RPMI8226 (cell line): ENCODE measurements at regions not wholly inside any gene's neighbourhood (a gene's known extent, or its start where the extent isn't known, plus 50 kb on each side); places are given as distances from the start of the nearest gene placed in this dataset.
A peak's percentile ranks its signal among the peaks of the same experiment; 100 is the strongest.

Source experiments
- DNase-seq: peaks from one replicate; pipeline ENCODE4 v3.0.0-alpha.2; 2015

- no peak for DNase-seq
Observed at GRCh38 chr5:154587123-154588026, 109.3 kb upstream of the HAND1 start.

- no peak for DNase-seq
Observed at GRCh38 chr5:154583671-154584177, 105.7 kb upstream of the HAND1 start.

- DNase-seq, result no peak
Observed at GRCh38 chr5:154580422-154580821, 102.4 kb upstream of the HAND1 start.

GRCh38 chr5:154577416-154577815 lies 99.4 kb upstream of the HAND1 start:
- DNase-seq, result no peak

GRCh38 chr5:154576429-154576806 lies 98.4 kb upstream of the HAND1 start:
- no peak for DNase-seq

GRCh38 chr5:154575546-154576428 lies 97.8 kb upstream of the HAND1 start:
- DNase-seq, result peak; percentile 85

GRCh38 chr5:154573011-154573410 lies 95.0 kb upstream of the HAND1 start:
- no peak for DNase-seq

GRCh38 chr5:154571325-154572035 lies 93.5 kb upstream of the HAND1 start:
- DNase-seq, result no peak

GRCh38 chr5:154570572-154571324 lies 92.7 kb upstream of the HAND1 start:
- DNase-seq, result no peak

DNA sequence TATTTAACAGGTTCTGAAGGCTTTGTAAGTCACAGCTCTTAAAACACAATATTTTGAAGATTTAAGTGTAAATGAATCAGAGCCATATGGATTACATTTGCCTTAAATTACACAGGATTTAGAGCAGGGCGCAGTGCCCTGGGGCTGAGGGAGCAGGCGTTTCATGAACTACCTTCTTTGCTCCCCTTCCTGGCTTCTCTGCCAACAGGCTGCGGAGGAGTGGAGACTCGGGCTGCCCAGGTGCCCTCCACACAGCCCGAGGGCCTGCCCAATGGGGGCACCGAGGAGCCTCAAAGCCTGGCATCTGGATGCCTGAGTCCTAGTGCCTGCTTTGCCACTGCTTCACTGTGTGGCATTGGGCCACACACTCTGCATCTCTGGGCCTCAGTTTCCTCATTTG lies 90.6 kb upstream of the HAND1 start:
- no peak for DNase-seq

DNA sequence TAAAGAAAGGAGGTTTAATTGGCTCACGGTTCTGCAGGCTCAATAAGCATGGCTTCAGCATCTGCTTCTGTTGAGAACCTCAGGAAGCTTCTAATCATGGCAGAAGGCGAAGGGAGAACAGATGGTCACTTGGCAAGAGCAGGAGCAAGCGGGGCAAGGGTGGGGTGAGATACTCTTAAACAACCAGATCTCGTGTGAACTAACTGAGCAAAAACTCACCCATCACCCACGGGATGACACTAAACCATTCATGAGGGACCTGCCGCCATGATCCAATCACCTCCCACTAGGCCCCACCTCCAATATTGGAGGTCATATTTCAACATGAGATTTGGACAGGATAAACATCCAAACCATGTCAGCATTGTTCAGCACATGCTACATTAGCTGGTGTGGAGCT lies 89.1 kb upstream of the HAND1 start:
- DNase-seq, result no peak

DNA sequence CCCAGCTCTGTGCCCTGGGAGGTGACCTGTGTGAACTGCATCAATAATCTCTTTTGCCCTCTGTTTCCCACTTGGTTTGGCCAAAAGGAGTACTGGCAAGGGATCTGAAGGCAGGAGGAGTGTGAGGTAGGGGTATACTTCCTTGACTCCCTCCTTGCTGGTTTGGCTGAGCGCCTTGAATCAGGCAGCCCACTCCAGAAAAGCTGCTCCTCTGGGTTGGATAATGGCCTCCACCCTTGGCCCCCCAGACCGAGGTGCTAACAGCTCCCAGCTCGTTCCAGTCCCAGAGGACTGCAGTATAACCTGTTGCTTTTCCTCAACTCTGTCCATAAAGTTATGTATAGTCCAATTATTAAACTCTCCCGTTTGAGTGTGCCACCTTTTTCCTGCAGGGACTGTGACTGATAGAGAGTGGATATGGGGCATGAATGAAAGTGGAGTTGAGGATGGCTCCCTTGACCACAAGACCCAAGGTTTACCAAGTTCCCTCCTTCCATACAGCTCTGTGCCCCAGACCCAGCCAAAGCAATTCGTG lies 88.2 kb upstream of the HAND1 start:
- no peak for DNase-seq

GRCh38 chr5:154565123-154565522 lies 87.1 kb upstream of the HAND1 start:
- DNase-seq, result no peak

DNA sequence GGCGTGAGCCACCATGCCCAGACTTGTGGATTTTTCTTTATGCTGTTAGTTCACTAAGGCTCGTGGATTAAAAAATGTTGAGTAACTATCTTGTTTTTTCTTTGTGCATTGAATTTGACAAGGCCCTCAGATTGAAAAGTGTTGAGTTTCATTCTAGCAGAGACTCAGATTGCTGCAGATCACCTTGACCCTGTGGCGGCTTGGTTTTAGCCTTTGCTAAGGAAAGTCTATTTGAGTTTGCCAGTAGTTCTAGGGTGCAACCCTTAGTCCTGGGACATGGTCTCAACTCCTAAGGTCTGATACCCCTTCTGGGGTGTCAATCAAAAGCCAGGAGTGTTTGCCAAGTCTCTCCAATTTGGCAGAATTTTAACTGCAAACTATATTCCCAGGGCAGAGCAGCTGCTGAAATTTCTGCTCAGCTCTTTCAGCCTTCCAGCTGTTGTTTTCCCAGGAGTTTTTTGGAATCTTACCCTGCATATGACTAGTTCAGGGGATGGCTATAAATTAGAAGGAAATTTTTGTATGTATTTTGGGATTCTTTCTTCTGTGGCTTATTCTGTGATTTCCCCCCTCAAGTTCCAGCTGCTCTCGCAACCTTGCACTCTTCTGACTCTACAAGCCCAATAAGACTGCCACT lies 84.3 kb upstream of the HAND1 start:
- no peak for DNase-seq

DNA sequence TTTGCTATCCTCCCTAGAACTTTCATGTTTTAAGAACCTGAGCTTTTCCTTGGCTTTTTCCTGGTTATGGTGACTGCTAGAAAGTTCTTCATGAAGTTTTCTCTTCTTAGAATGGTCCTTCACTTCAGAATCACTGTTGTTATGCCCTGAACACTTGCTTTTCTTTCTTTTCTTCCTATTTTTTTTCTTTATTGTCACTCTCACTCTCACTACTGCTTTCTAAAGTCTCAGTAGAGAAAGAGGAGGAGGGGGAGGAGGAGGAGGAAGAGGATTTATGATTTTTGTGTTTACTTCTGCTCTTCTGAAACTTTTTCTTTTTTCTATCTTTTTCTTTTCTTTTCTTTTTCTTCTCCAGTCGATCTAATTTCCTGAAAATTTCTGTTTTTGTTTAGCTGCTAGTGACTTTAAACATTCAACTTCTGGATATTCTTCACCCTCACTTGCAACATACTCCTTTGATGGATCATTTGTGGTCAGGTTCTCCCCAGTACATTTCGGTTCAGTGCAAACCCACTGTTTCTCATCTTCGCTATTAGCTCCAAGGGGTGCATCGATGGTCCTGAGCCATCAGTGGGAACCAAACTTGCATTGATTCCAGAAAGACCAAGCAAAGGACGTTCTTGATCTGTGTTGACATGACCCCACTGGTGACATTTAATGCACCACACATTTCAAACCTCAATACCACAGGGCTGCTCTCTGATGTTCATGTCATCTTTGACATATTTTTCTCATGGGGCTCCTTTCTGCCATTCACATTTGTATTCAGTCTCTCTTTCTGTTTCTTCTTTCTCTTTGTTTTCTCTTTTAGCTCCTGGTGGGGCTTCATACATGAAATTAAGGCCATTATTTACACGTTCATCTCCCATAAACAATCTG lies 81.6 kb upstream of the HAND1 start:
- DNase-seq, result no peak

DNA sequence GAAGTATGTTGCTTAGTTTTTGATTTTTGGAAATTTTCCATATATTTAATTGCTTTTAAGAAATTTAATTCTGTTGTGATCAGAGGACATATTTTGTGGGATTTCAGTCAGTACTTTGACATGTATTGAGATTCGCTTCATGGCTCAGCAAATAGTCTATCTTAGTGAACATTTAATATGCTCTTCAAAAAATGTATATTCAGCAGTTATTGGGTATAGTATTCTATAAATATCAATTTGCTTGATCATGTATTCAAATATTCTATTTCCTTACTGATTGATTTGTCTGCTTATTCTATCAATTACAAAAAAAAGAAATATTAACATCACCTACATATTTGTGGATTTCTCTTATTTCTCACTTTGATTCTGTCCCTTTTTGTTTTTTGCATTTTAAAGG lies 79.5 kb upstream of the HAND1 start:
- DNase-seq, result no peak

- DNase-seq, result no peak
Observed at GRCh38 chr5:154547551-154547950, 69.5 kb upstream of the HAND1 start.

GRCh38 chr5:154546719-154547118 lies 68.7 kb upstream of the HAND1 start:
- DNase-seq, result no peak

DNA sequence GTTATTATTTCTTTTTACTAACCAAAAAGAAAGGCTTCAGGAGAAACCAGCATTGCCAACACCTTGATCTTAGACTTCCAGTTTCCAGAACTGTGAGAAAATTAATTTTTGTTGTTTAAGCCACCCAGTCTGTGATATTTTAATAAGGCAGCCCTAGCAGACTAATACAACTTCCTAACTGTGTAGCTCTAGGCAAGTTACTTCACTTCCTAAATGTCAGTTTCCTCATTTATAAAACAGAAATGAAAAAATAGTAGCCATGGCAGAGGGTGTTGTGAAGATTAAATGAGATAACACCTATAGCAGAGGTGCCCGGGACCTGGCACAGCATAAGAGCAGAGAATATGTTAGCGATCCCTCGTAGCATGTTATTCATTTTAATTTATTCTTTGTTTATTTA lies 66.6 kb upstream of the HAND1 start:
- DNase-seq, result no peak

DNA sequence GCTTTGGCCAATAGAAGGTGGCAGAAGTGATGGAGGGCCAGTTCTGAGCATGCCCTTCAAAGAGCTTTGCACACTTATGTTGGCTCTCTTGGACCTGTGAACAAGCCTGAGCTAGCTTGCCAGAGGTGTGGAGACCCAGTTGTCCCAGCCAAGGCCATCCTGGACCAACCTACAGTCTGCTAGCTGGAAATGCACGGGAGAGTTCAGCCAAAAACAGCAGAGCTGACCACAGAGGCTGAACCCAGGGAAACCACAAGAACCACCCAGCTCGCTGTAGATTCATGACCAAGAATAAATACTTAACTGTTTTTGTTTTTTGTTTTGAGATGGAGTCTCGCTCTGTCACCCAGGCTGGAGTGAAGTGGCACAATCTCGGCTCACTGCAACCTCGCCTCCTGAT lies 65.4 kb upstream of the HAND1 start:
- DNase-seq, result no peak

GRCh38 chr5:154542581-154542980 lies 64.6 kb upstream of the HAND1 start:
- DNase-seq, result no peak
